ENCODE measurements at regions not wholly inside any gene's neighbourhood (a gene's known extent, or its start where the extent isn't known, plus 50 kb on each side); places are given as distances from the start of the nearest gene placed in this dataset.

DNA sequence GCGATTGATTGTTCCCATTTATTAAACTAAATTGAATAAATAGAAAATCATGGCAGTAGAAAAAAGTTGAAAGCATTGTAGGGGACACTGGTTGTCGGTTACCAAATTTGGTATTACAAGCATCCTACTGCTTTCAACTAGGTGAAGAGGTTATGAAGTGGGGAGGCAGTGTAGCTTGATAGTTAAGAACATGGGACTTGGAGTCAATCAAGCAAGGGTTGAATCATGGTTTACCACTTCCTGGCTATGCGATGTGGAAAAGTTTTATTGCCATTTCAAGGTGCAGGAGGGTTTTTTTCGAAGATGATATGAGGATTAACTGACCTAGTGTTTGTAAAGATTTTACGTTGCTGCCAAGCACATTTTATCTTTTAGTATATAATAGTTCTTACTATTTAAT lies 318.2 kb upstream of the KCNH8 start:
- TF ChIP-seq GATA3 (IDR thresholded peaks at IDR 0.05; ENCODE audit: low read depth, low read length) = no peak
- no peak for TF ChIP-seq GATA2 (IDR thresholded peaks at IDR 0.05; ENCODE audit: low read depth, low read length)

Data from SH-SY5Y (cell line).